ENCODE measurements at regions not wholly inside any gene's neighbourhood (a gene's known extent, or its start where the extent isn't known, plus 50 kb on each side); places are given as distances from the start of the nearest gene placed in this dataset.
"Not testable (repeated sequence)": the region's sequence is repeated elsewhere in the genome, so short reads cannot be mapped to it uniquely, and the experiment has no call there.

GRCh38 chr21:18834121-18834520 is 430.5 kb upstream of the TMPRSS15 start:
- DNase-seq = not testable (repeated sequence)

DNA sequence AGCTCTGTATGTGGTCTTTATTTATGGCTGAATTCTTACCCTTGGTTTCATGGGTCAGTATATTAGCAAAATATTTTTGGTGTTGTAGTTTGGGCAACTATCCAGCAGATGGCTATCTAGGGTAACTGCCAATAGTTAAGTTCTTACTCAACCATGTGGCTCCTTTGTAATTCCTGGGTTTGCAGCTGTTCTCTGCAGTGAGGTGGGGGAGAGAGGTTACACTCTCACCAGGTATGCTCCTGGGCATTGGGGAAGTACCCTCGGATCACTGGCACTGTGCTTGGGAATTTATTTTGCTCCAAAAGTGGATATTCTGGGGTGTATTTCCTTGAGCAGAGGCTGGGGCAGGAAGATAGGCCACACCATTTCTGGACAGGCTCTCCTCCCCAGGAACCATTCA is 436.7 kb upstream of the TMPRSS15 start:
- DNase-seq = no peak

GRCh38 chr21:18857606-18858005 is 454.0 kb upstream of the TMPRSS15 start:
- DNase-seq = not testable (repeated sequence)

- no peak for DNase-seq
These were observed 465.5 kb upstream of the TMPRSS15 start for GRCh38 chr21:18869104-18869503.

- DNase-seq = peak; percentile 57
These were observed 474.3 kb upstream of the TMPRSS15 start for GRCh38 chr21:18877917-18878316.

- DNase-seq = no peak
These were observed 484.5 kb upstream of the TMPRSS15 start for GRCh38 chr21:18887922-18888602.

GRCh38 chr21:18893406-18893805 is 489.8 kb upstream of the TMPRSS15 start:
- DNase-seq = no peak

GRCh38 chr21:18894387-18894786 is 490.8 kb upstream of the TMPRSS15 start:
- DNase-seq = no peak

DNA sequence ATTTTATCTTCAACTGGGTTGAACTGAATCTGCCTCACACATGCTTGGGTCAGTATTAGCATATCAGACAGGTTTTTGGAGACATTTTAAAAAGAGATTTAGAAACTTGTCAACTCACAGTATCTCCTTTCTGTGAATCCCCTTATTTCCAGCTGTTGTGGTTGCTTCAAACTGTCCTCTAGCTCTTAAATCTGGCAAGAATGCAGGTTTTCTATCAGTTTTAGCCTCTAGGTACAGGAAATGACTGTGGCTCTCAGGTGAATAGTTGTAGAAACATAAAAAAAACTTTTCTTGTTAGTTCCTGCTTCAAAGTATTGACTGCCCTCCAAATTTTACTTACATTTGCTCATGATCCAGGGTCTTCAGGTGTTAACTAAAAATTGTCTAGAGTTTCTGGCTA is 495.7 kb upstream of the TMPRSS15 start:
- DNase-seq = no peak

- no peak for DNase-seq
These were observed 499.1 kb upstream of the TMPRSS15 start for GRCh38 chr21:18902660-18903059.

DNA sequence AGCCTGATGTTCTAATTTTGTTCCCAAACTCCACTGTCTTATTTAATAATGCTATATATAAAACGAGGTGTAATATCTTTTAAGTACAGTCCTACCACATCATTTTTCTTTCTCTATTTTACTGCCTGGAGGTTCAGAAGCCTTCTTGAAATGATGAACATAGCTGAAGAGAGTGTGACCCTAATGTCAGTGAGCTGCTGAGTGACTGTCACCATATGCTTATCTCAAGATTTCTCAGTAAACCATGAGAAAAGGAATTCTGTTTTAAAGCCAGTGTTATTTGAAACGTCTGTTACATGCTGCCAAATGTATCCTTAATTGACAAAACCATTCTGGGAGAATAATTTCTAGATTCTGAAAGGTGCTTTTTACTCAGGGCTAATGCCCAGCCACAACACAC is 503.5 kb upstream of the TMPRSS15 start:
- no peak for DNase-seq

- no peak for DNase-seq
These were observed 505.1 kb upstream of the TMPRSS15 start for GRCh38 chr21:18908641-18909040.

DNA sequence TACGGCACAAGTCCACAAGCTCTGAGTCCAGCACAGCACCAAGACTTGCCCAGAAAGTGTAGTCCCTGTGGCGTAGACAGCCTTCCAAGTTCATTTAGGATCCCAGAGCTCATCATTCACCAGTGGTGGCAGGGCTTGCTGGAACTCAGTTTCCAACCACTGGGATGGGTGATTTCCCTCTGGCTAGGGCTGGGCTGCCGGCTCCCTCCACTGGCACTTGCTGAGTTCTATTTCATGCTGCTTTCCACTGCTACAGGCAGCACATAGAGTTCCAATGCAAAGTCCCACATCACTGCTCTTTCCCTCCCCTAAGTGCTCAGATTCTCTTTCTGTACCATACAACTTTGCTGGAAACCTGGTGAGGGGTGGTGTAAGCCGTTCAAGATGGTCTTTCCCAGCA is 510.3 kb upstream of the TMPRSS15 start:
- no peak for DNase-seq

GRCh38 chr21:18914570-18914969 is 511.0 kb upstream of the TMPRSS15 start:
- DNase-seq = no peak

DNA sequence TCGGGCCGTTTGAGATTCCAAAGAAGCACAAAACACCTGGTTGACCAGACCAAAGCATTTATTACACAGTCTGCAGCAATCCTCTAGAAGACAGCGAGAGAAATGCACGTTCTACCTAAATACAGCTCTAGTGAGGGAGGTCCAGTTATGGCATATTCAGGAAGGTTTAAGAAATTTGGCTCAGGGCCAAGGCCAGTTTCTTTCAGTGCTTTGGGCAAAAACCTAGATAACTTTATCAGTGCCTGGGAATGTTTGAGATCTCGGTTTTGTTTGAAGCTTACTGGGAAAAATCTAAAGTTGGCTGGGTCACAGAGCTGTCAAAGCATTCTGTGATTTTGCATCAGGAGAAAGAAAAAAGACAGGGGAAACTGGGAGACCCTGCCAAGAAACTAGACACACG is 514.0 kb upstream of the TMPRSS15 start:
- no peak for DNase-seq

DNA sequence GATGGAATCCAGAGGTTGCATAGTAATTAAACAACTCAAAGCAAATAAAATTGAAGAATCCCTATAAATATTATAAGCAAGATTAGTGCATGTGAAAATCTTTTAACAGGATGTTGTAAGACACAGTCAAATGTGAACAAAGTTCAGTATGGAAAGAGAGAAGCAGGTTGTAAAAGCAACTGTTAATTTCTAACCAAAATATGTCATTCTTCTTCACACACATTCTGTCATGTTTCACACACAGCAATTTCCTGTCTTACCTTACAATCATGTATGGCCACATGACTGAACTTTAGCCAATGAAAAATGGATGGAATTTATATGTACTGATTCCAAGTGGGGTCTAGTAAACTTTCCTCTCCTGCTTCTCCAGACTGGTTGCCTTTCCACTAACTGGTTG is 527.7 kb upstream of the TMPRSS15 start:
- DNase-seq = no peak

GRCh38 chr21:18937337-18937736 is 533.8 kb upstream of the TMPRSS15 start:
- DNase-seq = no peak

DNA sequence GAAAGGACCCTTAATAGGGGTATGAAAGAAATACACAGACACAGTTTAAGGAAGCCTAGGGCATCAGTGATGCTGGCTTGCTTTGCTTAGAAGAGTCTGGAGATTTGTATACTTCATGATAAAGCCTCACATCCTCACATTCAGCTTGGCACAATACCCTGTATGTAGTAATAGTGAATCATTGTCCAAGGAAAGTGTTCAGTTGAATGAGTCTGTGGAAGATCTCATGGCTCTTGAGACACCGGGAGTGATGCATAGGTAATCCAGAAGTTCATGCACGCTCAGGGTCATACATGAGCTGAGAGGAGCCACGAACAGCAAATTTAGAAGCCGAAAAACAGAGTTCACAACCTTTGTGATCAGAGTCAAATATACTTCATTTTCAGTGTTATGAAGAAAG is 537.2 kb upstream of the TMPRSS15 start:
- DNase-seq = no peak

DNA sequence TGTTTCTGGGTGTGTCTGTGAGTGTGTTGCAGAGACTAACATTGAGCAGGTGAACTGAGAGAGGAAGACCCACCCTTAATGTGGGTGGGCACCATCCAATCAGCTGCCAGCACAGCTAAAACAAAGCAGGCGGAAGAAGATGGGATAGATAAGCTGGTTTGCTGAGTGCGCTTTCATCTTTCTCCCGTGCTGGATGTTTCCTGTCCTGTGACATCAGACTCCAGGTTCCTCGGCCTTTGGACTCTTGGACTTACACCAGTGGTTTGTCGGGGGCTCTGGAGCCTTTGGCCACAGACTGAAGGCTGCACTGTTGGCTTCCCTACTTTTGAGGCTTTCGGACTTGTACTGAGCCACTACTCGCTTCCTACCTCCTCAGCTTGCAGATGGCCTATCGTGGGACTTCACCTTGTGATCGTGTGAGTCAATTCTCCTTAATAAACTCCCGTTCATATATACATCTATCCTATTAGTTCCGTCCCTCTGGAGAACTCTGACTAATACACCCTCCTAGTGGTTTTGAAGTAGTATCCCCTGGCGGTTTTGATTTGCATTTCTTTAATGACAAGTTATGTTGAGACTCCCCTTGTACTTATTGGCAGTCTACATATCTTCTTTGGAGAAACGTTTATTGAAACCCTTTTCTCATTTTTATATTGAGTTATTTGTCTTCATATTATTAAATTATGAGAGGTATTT is 546.6 kb upstream of the TMPRSS15 start:
- no peak for DNase-seq

DNA sequence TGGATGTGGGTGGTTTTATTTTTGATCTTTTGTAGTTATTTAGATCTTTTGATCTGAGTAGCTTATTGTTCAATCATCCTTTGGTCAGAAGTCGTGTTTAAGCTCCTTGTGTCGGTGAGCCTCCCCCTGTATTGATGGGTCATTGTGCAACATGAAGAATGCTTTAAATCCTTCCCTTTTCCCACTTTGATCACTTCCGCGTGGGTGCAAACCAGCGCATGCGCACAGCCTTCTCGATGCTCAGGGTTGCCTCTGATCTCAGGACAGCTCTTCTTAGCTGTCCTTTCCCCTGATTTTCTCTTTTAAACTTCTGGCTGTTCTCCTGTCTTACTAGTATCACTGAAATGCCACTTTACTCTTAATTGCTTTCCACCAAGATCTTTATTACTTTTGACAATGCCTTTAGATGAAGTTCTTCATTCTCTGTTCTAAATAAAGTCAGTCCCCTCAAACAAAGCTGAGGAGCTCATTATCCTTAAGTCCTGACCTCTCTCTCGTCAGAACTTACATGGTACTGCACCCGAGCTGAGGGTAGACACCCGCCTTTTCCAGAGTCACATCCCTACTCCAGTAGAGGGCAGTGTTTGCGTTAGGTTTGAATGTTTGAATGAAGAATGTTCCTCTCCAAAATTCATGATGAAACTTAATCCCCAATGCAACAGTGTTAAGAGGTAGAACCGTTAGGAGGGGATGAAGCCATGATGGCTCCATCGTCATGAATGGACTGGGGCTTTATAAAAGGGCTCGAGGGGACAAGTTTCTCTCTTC is 547.9 kb upstream of the TMPRSS15 start:
- no peak for DNase-seq

DNA sequence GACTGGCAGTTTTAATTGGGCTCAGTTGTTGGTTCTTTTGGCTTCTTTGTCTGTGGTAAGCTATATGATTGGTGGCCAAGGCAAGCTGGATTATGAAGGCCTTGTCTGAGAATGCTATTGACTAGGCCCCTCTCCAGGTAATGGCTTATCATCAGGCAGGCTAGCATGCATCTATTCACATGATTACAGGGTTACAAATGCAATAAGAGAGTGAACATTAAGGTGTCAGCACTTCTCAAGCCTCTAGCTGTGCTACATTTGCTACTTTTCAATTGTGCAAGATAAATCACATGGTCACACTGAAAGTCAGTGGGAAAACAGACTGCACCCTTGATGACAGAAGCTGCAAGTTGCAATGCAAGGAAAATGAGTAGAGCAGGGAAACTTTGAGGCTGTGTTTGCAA is 550.9 kb upstream of the TMPRSS15 start:
- DNase-seq = no peak

DNA sequence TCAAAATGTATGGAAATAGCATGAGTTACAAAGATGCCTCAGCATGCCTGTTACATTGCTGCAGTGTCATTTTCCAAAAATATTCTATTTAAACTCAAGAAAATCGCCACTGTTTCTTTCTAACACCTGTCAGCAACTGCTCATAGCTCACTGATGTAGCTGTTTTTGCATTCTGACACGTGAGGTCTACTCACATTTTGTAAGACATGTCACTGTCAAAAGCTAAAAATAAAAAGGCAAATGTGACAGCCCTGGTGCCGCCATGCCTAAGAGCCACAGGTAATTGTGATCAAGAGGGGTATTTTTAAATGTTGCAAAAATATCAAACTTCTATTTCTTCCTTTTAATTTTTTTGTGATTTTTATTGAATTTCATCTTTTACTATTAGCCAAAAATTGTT is 556.2 kb upstream of the TMPRSS15 start:
- DNase-seq = no peak

- DNase-seq = no peak
These were observed 556.7 kb upstream of the TMPRSS15 start for GRCh38 chr21:18960306-18960705.

GRCh38 chr21:18970416-18970815 is 566.8 kb upstream of the TMPRSS15 start:
- DNase-seq = no peak

All from right forelimb (tissue), 1 donor.